Ascending aorta (tissue), 2 donors: ENCODE measurements at regions not wholly inside any gene's neighbourhood (a gene's known extent, or its start where the extent isn't known, plus 50 kb on each side); places are given as distances from the start of the nearest gene placed in this dataset.

Experiments
- DNase-seq, 2 donors: peaks; one replicate each; pipeline ENCODE4 v3.0.0-alpha.2; 2019; ENCODE audit warnings: low spot score in 2 of 2
- H3K27ac ChIP-seq, 2 donors: fragments of 200-600 bp; sonication (generic); one replicate each; pipeline ENCODE4 v1.5.1; 2016 to 2017; ENCODE audit warnings: mild to moderate bottlenecking in 1 of 2
- H3K27me3 ChIP-seq: fragments of 200-600 bp; sonication (generic); one replicate; pipeline ENCODE4 v1.5.1; 2017
- H3K36me3 ChIP-seq, 2 donors: fragments of 200-600 bp; sonication (generic); one replicate each; pipeline ENCODE4 v1.5.1; 2016
- H3K4me1 ChIP-seq, 2 donors: fragments of 200-600 bp; sonication (generic); one replicate each; pipeline ENCODE4 v1.5.1; 2016 to 2017; ENCODE audit warnings: mild to moderate bottlenecking in 1 of 2
- H3K4me3 ChIP-seq, 2 donors: fragments of 200-600 bp; sonication (generic); one replicate each; pipeline ENCODE4 v1.5.1; 2016 to 2017; ENCODE audit warnings: mild to moderate bottlenecking in 1 of 2
- H3K9me3 ChIP-seq, 2 donors: fragments of 200-600 bp; sonication (generic); one replicate each; pipeline ENCODE4 v1.5.1; 2016
- CTCF ChIP-seq, 3 experiments: fragments of 200-600 bp in 2 of 3; fragments of 450-650 bp in 1 of 3; sonication (generic) in 2 of 3; IDR thresholded peaks; one replicate each; pipeline ENCODE4 v1.5.1; 2016 to 2019; ENCODE audit warnings: antibody characterized with exemption in 3 of 3, mild to moderate bottlenecking in 1 of 3, moderate library complexity in 1 of 3
- intact Hi-C: fragments of 100-400 bp; cut with DNase I; formaldehyde crosslinking; loops from one replicate; pipeline ENCODE4 v1.15.1; 2023

GRCh38 chr7:50153995-50154394, 60.9 kb upstream of the ZPBP start:
- Histone ChIP-seq H3K4me1 (no peaks in the 10 kb centered on the region), H3K36me3 (no peaks in the 10 kb centered on the region), H3K9me3 (no peaks in the 10 kb centered on the region), H3K27ac (no peak overlapping the region), H3K4me3 (no peak overlapping the region), H3K27me3 (no peaks in the 10 kb centered on the region)
- intact Hi-C loops = no loop called here
- no peak for TF ChIP-seq CTCF (IDR thresholded peaks at IDR 0.05)
- DNase-seq = no peak

- Histone ChIP-seq H3K9me3 (no peaks in the 10 kb centered on the region), H3K4me3 (no peak overlapping the region), H3K4me1 (no peaks in the 10 kb centered on the region), H3K27ac (no peak overlapping the region), H3K27me3 (no peaks in the 10 kb centered on the region), H3K36me3 (no peaks in the 10 kb centered on the region)
- TF ChIP-seq CTCF (IDR thresholded peaks at IDR 0.05) = no peak
- no peak for DNase-seq
- intact Hi-C loops = no loop called here
Observed at GRCh38 chr7:50153148-50153547, 60.1 kb upstream of the ZPBP start.

GRCh38 chr7:50152486-50152885, 59.4 kb upstream of the ZPBP start:
- intact Hi-C loops = no loop called here
- Histone ChIP-seq H3K4me3 (no peak overlapping the region), H3K4me1 (no peaks in the 10 kb centered on the region), H3K36me3 (no peaks in the 10 kb centered on the region), H3K27ac (no peak overlapping the region), H3K9me3 (no peaks in the 10 kb centered on the region), H3K27me3 (no peaks in the 10 kb centered on the region)
- no peak for TF ChIP-seq CTCF (IDR thresholded peaks at IDR 0.05)
- no peak for DNase-seq

GRCh38 chr7:50151661-50152060, 58.6 kb upstream of the ZPBP start:
- Histone ChIP-seq H3K27ac (no peak overlapping the region), H3K27me3 (no peaks in the 10 kb centered on the region), H3K9me3 (no peaks in the 10 kb centered on the region), H3K36me3 (no peaks in the 10 kb centered on the region), H3K4me3 (no peak overlapping the region), H3K4me1 (no peaks in the 10 kb centered on the region)
- intact Hi-C loops = no loop called here
- DNase-seq = no peak
- no peak for TF ChIP-seq CTCF (IDR thresholded peaks at IDR 0.05)

- Histone ChIP-seq H3K36me3 (no peaks in the 10 kb centered on the region), H3K27me3 (no peaks in the 10 kb centered on the region), H3K9me3 (no peaks in the 10 kb centered on the region), H3K4me3 (no peak overlapping the region), H3K27ac (no peak overlapping the region), H3K4me1 (no peaks in the 10 kb centered on the region)
- no peak for DNase-seq
- TF ChIP-seq CTCF (IDR thresholded peaks at IDR 0.05) = no peak
- intact Hi-C loops = no loop called here
Observed at GRCh38 chr7:50151001-50151400, 58.0 kb upstream of the ZPBP start.

- no peaks in the 10 kb centered on the region for H3K4me1 ChIP-seq
- H3K27ac ChIP-seq = no peak overlapping the region
- H3K4me3 ChIP-seq = no peak overlapping the region
- no peaks in the 10 kb centered on the region for H3K36me3 ChIP-seq
- intact Hi-C loops = no loop called here
- no peak for TF ChIP-seq CTCF (IDR thresholded peaks at IDR 0.05)
- H3K27me3 ChIP-seq = no peaks in the 10 kb centered on the region
- no peaks in the 10 kb centered on the region for H3K9me3 ChIP-seq
- no peak for DNase-seq
Observed at GRCh38 chr7:50149369-50149768, 56.3 kb upstream of the ZPBP start.
